GM12874 (cell line): ENCODE measurements at regions not wholly inside any gene's neighbourhood (a gene's known extent, or its start where the extent isn't known, plus 50 kb on each side); places are given as distances from the start of the nearest gene placed in this dataset.

Experiments used
- CTCF ChIP-seq: IDR thresholded peaks from 2 replicates; pipeline ENCODE4 v1.5.1; 2011; ENCODE audit warnings: low read depth, mild to moderate bottlenecking, control low read depth, low read length, moderate library complexity; ENCODE audit not compliant: insufficient read depth

- TF ChIP-seq CTCF: no peak
Measured at GRCh38 chr2:219727771-219728429, 100.5 kb downstream of the SLC4A3 start.

- no peak for TF ChIP-seq CTCF
Measured at GRCh38 chr2:219728991-219729487, 101.6 kb downstream of the SLC4A3 start.

GRCh38 chr2:219731173-219731572 lies 103.7 kb downstream of the SLC4A3 start:
- no peak for TF ChIP-seq CTCF

- TF ChIP-seq CTCF: no peak
Measured at GRCh38 chr2:219733106-219733505, 105.7 kb downstream of the SLC4A3 start.

GRCh38 chr2:219733746-219734145 lies 106.3 kb downstream of the SLC4A3 start:
- no peak for TF ChIP-seq CTCF

GRCh38 chr2:219736209-219736608 lies 108.8 kb downstream of the SLC4A3 start:
- TF ChIP-seq CTCF: no peak

GRCh38 chr2:219737270-219737691 lies 109.9 kb downstream of the SLC4A3 start:
- peak; percentile 2; the same call in 1 of the 2 replicates for TF ChIP-seq CTCF

GRCh38 chr2:219739066-219739465 lies 111.6 kb downstream of the SLC4A3 start:
- no peak for TF ChIP-seq CTCF
